GM21825 (cell line): ENCODE measurements at regions not wholly inside any gene's neighbourhood (a gene's known extent, or its start where the extent isn't known, plus 50 kb on each side); places are given as distances from the start of the nearest gene placed in this dataset.

Experiments
- ATAC-seq: cut with Tn5 transposase; IDR thresholded peaks from one replicate; pipeline ENCODE4 v1.9.1; 2021; ENCODE audit warnings: mild to moderate bottlenecking, moderate library complexity; ENCODE audit not compliant: unreplicated experiment

DNA sequence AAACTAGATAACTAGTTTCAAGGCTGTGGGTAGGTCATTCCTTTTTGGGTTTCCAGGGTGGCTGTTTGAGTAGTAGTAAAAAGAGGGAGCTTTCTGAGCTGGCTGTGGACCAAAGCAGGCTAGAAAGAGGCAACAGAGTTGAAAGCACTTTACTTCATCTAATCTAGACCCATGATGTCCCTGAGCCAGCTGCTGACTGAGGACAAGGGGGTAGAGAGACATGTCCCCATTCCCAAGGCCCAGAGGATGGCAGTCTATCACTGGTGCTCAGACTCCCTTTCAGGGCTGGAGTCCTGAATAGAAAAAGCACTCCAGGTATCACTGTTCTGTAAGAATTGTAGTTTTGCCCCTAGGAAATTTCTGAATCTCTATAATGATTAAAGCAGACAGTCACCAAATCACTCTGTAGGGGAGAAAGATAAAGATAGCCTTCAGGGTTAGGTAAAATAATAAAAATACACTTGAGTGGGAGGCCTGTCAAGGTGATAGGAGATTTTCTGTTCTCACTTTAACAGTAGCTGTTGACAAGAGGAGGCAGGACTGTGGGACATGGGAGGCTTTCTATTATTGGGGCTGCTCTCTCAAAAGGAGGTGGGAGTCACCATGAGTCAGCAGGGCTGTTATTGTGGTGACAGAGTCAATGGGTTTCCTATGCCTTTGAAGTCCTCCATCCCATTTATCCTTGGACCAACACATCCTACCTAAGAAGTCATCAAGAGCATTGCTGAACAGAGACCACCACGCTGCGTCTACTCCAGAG is 190.2 kb upstream of the MPHOSPH6 start:
- no peak for ATAC-seq

DNA sequence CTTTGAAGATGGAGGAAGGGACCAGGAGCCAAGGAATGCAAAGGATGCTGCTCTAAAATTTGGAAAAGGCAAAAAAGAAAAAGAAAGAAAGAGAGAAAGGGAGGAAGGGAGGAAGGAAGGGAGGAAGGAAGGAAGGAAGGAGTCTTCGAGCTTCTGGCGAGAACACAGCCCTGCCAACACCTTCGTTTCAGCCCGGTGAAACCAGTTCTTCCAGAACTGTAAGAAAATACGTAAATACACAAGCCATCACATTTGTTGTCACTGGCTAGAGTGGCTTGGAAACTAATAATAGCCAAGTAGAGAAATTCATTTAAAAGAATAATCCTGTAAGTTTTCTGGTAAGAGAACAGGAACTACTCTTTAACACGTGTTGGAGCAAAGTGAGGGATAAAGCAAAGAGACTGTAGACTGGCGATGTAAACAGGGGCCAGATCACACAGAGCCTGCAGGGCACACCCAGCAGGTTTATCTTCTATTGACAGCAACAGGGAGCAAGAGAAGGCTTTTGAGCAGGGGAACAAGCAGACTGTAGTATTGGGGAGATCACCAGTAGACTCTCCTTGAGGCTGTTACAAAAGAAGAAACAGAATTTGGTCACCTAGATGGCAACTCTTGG is 188.7 kb upstream of the MPHOSPH6 start:
- ATAC-seq = no peak

DNA sequence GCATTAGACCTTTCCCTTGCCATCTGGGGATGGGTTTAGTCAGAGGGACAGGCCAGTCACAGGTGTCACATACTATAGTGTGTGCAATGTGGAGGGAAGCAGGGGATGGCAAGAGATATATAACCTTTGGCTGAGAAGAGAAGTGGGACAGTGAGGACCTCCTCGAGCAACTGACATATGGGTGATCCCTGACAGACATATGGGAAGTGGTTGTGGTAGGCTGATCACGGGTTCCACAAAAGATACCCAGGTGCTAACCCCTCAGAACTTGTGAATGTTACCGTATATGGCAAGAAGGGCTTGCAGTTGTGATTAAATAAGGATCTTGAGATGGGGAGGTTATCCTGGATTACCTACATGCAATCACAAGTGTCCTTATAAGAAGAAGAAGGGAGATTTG is 188.1 kb upstream of the MPHOSPH6 start:
- no peak for ATAC-seq

DNA sequence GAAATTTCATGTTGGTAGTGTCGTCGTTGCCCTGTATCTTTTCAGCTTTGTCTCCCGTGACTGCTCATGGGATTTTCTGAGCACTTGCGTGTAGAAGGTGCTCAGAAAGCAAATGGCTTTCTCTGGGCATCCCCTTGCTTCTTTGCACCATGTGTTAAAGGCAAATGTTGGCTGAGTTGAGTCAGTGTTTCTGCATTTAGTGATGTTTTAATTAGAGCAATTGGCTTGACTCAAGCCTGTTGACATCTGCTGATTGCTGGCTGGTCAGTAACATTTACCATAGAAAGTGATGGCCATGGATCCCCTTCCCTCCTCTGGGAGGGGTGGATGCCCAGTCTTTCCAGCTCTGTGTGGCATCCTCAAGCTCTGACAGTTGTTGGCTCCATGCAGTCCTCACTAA is 187.2 kb upstream of the MPHOSPH6 start:
- ATAC-seq = no peak

- ATAC-seq = no peak
These were observed 180.5 kb upstream of the MPHOSPH6 start for GRCh38 chr16:82350560-82350959.

- no peak for ATAC-seq
These were observed 175.3 kb upstream of the MPHOSPH6 start for GRCh38 chr16:82345318-82345717.

- no peak for ATAC-seq
These were observed 174.1 kb upstream of the MPHOSPH6 start for GRCh38 chr16:82344157-82344556.

DNA sequence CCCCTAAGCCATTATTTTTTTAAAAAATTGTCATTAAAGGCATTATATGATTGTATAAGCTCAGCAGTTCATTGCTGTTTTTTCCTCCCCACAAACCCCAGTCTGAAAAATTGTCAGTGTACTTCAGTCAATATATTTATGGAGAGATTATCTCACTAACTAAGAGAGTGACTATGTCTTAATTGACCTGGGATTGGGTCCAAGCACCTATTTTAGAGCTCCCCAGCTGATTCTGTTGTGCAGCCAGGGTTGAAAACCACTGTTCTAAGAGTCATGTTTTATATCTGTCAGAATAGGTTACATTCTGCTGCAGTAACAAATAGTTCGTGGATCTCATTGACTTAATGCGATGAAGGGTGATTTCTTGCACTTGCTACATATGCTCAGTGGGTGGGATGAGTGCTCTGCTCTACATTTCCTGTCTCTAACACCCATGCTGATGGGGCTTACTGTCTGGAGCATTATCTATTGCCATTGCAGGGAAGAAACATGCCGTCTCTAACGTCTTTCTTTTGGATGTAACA is 171.2 kb upstream of the MPHOSPH6 start:
- ATAC-seq = no peak

GRCh38 chr16:82340531-82340930 is 170.5 kb upstream of the MPHOSPH6 start:
- ATAC-seq = no peak

- ATAC-seq = no peak
These were observed 167.3 kb upstream of the MPHOSPH6 start for GRCh38 chr16:82337355-82337754.

DNA sequence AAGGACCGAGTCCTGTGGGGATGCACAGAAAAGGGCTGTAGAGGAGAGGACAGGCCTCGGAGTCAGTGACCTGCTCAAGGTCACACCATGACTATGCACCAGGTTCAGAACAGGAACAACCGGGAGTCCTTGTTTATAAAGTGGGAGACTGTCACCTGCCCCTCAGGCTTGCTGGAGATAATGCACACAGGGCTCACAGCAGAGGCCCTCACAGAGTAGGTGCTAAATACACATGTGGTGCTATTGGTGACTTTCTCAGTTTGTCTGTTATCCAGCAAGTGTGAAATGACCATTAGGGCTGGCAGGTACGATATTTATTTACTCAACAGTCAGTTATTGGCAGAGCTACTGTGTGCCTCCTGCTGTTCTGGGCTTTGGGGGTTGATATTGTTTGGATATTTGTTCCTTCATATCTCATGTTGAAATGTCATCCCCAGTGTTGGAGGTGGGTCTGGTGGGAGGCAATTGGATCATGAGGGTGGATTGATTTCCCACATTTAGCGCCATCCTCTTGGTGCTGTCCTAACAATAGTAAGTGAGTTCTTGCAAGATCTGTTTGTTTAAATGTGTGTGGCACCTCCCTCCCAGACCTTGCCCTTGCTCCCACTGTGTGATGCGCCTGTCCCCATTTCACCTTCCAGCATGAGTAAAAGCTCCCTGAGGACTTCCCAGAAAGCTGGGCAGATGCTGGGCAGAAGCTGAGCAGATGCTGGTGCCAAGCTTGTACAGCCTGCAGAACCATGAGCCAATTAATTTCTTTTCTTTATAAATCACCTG is 162.1 kb upstream of the MPHOSPH6 start:
- no peak for ATAC-seq

GRCh38 chr16:82331397-82331796 is 161.4 kb upstream of the MPHOSPH6 start:
- ATAC-seq = no peak

- ATAC-seq = no peak
These were observed 159.6 kb upstream of the MPHOSPH6 start for GRCh38 chr16:82329504-82330192.

DNA sequence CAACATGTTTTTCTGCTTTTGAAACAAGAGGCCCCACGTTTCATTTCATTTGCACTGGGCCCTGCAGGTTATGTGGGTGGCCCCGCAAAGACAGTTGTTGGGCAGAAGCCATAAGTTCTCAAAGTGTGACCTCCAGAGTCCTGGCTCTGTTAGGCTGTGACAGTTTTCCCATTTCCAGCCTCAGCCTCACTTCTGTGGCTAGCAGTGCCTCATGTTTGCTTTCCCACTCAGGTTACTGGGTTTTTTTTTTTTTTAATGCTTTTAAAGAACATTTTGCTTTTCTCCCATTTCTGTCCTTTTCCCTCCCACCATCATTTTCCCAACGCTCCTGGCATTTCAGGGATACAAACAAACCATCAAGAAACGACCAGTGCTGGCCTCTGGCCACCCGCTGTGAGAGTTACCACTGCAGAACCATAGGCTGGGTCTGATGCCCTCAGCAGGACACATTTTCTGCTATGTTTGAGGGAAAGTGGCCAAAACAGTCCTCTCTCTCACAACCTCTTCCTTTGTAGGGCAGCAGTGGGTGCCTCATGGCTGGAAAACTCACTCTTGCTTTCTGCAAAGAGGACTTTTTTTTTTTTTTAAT is 159.0 kb upstream of the MPHOSPH6 start:
- ATAC-seq = no peak

DNA sequence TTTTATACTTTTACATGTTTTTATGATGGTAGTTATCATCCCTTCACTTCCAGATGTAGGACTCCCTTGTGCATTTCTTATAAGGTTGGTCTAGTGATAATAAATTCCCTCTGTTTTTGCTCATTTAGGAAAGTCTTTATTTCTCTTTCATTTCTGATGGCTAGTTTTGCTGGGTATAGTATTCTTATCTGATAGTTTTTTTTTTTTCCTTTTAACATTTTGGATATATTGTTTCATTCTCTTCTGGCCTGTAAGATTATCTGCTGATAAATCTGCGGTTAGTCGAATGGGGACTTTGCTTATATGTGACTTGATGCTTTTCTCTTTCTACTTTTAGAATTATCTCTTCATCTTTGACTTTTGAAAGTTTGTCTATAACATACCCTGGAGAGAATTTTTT is 153.1 kb upstream of the MPHOSPH6 start:
- ATAC-seq = no peak

DNA sequence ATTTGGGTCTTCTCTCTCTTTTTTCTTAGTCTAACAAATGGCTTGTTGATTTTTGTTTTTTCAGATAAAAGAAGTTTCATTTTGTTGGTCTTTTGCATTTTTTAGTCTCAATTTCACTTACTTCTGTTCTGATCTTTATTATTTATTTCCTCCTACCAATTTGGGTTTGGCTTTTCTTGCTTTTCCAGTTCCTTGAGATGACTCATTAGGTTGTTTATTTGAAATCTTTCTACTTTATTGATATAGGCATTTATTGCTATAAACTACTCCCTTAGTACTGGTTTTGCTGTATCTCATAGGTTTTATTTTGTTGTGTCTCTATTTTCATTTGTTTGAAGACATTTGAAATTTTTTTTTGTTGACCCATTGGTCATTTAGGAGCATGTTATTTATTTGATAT is 152.2 kb upstream of the MPHOSPH6 start:
- no peak for ATAC-seq

DNA sequence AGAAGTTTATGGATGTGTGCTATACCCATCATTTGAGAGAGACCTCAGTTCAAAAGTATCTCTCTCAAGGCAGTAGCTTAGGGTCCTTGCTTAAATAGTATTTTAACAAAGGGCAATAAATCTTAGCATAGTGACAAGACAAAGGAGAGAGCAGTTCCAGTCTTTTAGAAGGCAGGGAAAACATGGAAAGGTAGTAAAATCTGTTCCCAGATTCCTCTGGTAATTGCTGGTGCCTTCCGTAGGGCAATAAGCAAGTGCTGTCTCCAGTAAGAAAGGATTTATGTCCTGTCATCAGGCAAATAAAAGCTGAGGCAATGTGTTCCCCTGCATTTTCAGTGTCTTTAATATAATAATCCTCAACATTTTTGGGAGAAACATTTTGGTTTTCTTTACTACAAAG is 149.0 kb upstream of the MPHOSPH6 start:
- ATAC-seq = no peak

DNA sequence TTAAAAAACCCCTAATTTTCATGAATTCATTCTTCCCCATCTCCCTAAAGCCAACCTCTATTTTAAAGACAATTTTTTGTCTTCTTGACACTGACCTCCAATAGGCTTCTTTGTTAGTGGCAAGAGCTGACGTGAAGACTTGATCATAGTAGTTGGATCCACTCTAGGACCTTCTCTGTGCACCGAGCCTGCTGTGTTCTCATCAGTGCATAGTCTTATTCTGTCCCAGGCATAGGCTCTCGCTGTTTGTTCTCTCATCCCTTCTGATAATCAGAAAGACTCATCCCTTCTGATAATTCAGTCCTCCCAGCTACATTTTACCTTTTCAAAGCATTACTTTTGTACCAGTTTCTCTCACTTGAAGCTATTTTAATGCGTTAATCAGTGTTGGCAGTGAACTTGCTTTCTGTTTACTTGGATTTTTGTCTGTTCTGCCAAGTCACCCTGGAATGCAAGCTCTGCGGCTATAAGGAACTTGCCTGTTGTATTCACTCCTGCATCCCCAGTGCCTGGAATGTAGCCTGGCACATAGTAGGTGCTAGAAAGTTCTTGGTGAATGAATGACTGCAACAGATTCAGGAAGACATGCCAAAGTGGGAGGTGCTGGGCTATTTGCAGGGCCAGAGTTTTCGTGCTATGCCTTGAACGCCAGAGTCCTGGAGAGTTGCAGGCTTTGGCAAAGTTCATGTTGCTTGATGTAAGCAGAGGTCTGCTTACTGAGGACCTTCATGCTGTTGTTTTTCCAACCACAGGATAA is 147.6 kb upstream of the MPHOSPH6 start:
- ATAC-seq = no peak

GRCh38 chr16:82313754-82314153 is 143.7 kb upstream of the MPHOSPH6 start:
- no peak for ATAC-seq

DNA sequence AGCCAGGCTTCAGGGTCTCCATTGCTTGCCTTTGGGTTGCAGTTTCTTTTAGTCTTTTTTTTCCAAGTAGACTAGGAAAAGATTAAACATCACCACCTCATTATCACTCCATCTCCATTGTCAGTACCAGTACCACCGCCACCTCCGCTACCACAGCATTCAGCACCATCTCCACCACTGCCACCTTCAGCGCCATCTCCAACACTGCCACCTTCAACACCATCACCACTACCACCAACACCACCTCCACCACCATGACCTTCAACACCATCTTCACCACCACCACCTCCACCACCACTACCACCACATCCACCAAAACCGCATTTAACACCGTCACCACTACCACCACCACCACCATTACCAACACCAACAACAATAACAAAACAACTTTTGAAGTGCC is 141.5 kb upstream of the MPHOSPH6 start:
- no peak for ATAC-seq
